OCI-LY7 (cell line): ENCODE measurements at regions not wholly inside any gene's neighbourhood (a gene's known extent, or its start where the extent isn't known, plus 50 kb on each side); places are given as distances from the start of the nearest gene placed in this dataset.

Experiments used
- CTCF ChIP-seq: fragments of 200-600 bp; sonication (generic); conservative IDR thresholded peaks from 2 replicates; pipeline ENCODE4 v1.5.1; 2014; ENCODE audit warnings: mild to moderate bottlenecking, antibody characterized with exemption, low read length, moderate library complexity, mixed read lengths
- EZH2phosphoT487 ChIP-seq: fragments of 200-600 bp; sonication (generic); IDR thresholded peaks from 2 replicates; pipeline ENCODE4 v1.6.1; 2018; ENCODE audit warnings: low read depth, borderline replicate concordance, mild to moderate bottlenecking, mixed run types, antibody characterized with exemption, low read length, moderate library complexity, mixed read lengths

GRCh38 chr22:27488456-27489177 lies 312.9 kb downstream of the MN1 start:
- TF ChIP-seq CTCF, result no peak
- no peak for TF ChIP-seq EZH2phosphoT487
